Uterus (tissue), 2 donors: ENCODE measurements at regions not wholly inside any gene's neighbourhood (a gene's known extent, or its start where the extent isn't known, plus 50 kb on each side); places are given as distances from the start of the nearest gene placed in this dataset.

Source experiments
- CTCF ChIP-seq, 4 experiments: fragments of 200-600 bp in 2 of 4; fragments of 450-650 bp in 2 of 4; sonication (generic) in 2 of 4; IDR thresholded peaks; one replicate each; pipeline ENCODE4 v1.5.1; 2016 to 2019; ENCODE audit warnings: antibody characterized with exemption in 4 of 4, mild to moderate bottlenecking in 2 of 4, moderate library complexity in 1 of 4
- POLR2A ChIP-seq, 2 donors: fragments of 450-650 bp; IDR thresholded peaks; one replicate each; pipeline ENCODE4 v1.6.1; 2016; ENCODE audit warnings: antibody characterized with exemption in 2 of 2, mild to moderate bottlenecking in 1 of 2, moderate library complexity in 1 of 2

DNA sequence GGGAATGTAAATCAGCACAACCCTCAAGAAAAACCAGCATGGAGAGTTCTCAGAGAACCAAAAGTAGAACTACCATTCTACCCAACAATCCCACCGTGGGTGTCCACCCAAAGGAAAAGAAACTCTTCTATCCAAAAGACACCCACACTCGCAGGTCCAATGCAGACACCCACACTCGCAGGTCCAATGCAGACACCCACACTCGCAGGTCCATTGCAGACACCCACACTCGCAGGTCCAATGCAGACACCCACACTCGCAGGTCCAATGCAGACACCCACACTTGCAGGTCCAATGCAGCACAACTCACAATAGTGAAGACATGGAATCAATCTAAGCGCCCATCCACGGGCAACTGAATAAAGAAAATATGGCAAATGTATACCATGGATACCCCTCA is 77.0 kb upstream of the RPH3AL start:
- no peak for TF ChIP-seq CTCF (IDR thresholded peaks at IDR 0.05)
- TF ChIP-seq POLR2A (IDR thresholded peaks at IDR 0.05), result no peak
